Omental fat pad (tissue), 3 donors: ENCODE measurements at regions not wholly inside any gene's neighbourhood (a gene's known extent, or its start where the extent isn't known, plus 50 kb on each side); places are given as distances from the start of the nearest gene placed in this dataset.
"Not testable (repeated sequence)": the region's sequence is repeated elsewhere in the genome, so short reads cannot be mapped to it uniquely, and the experiment has no call there.

Source experiments
- ATAC-seq: fragments of 150-250 bp; one replicate; pipeline ENCODE4 v1.9.1; 2016; ENCODE audit warnings: mild to moderate bottlenecking, moderate library complexity; ENCODE audit not compliant: low FRiP score
- DNase-seq: peaks from one replicate; pipeline ENCODE4 v3.0.0-alpha.2; 2019; ENCODE audit warnings: low spot score
- TF ChIP-seq, protein P1 (sequence below), 3 donors: fragments of 450-650 bp; IDR thresholded peaks; one replicate each; pipeline ENCODE4 v1.5.1; 2016 to 2017; ENCODE audit warnings: antibody characterized with exemption in 3 of 3, mild to moderate bottlenecking in 3 of 3, moderate library complexity in 2 of 3

DNA sequence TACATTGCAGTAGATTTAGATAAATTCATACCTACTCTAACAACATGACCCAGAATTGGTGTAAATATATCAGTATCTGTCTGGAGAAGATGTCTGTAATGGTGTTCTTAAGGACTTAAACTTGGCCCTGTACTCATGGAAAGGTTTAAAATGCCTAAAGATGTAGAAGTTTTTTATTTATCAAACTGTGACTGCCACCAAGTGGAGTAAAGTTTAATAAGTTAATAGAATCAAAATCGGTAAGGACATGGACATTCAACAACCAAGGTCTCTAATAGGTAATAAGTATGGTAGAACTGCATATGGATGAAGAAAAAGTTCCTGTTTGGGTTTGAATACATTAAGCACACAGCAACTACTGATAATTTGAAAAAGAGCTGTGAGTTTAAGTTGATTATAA lies 474.0 kb upstream of the NDST3 start:
- no peak for DNase-seq
- ATAC-seq, result no peak

DNA sequence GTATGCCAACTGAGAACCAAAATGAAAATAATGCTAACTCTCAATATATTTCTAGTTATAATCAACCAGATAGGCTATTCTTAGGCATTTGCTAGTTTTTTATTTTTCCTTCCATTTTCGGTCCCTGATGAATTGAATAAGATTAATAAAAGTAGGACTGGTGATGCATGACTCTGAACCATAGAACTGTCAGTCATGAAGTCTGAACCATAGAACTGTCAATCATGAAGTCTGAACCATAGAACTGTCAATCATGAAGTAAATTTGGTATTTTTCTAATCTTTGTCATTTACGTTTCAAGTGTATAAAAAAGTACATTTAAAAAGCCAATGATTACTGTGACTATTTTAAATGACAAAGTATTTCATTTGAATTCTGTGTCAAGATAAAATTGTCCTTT lies 460.2 kb upstream of the NDST3 start:
- no peak for DNase-seq
- no peak for ATAC-seq
- TF ChIP-seq, protein P1, sequence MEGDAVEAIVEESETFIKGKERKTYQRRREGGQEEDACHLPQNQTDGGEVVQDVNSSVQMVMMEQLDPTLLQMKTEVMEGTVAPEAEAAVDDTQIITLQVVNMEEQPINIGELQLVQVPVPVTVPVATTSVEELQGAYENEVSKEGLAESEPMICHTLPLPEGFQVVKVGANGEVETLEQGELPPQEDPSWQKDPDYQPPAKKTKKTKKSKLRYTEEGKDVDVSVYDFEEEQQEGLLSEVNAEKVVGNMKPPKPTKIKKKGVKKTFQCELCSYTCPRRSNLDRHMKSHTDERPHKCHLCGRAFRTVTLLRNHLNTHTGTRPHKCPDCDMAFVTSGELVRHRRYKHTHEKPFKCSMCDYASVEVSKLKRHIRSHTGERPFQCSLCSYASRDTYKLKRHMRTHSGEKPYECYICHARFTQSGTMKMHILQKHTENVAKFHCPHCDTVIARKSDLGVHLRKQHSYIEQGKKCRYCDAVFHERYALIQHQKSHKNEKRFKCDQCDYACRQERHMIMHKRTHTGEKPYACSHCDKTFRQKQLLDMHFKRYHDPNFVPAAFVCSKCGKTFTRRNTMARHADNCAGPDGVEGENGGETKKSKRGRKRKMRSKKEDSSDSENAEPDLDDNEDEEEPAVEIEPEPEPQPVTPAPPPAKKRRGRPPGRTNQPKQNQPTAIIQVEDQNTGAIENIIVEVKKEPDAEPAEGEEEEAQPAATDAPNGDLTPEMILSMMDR (IDR thresholded peaks at IDR 0.05), result no peak

More for the DNA sequence above, 474.0 kb upstream of the NDST3 start:
- TF ChIP-seq, protein P1 (IDR thresholded peaks at IDR 0.05), result no peak

DNA sequence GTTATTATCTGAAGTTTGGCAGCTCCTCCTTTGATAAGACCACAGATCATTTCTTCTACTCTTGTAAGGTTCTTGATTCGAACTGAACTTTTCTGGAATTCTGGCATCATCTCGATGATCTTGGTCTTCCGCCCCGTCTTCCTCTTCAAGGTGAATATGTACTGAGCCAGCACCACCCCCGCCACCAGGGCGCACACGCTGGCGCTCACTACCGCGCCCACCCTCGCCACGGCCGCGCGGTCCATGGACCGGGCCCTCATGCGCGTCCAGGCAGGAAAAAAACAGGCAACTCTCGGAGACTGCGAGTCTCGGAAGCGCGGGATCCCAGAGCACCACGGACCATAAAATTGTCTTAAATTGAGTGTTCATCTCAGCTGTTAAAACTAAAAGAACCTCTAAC lies 458.4 kb upstream of the NDST3 start:
- ATAC-seq, result no peak
- no peak for DNase-seq
- TF ChIP-seq, protein P1 (IDR thresholded peaks at IDR 0.05), result no peak

DNA sequence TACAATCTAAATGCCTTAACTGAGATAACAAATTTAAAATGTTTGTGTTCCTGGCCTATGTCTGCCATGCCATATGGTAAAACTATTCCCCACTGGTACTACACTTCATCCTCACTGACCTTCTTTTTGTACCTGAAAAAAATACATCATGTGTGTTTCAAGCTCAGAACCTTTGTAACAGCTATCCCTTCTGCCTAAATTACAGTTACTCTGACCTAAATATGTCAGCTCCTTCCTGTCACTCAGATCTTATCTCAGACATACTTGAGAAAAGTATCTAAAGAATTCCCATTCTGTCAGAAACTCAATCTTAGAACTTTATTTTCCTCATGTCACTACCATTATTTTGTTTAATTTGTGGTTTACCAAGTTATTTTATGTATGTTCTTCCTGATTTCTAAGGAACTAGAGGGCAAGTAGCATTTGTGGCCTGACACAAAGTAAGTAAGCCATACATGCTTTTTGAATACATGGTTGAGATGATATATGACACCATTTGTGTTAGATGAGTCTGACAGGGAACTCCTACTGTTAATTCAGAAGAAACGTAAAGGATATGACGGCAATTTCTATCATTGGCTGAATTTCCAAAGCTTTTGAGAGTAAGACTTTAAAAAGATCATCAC lies 456.5 kb upstream of the NDST3 start:
- TF ChIP-seq, protein P1 (IDR thresholded peaks at IDR 0.05), result no peak
- DNase-seq (no peak), ATAC-seq (no peak)

DNA sequence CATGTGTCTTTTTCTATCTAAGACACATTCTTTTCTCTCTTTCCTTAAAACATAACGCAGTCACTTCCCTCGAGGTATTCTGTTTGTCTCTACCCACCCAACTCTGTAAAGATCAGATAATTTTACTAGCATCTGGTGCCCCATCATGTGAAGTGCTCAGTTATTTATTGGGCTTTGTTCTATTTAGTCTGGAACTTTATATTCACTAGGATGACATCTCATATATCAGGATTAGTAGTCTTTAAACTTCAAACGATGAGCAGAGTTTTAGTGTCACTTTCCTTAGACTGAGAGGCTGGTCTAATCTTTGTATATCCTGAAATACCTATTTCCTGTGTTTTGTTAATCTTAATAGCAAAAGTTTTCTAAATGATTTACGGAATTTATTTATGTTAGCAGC lies 445.5 kb upstream of the NDST3 start:
- TF ChIP-seq, protein P1 (IDR thresholded peaks at IDR 0.05), result no peak
- no peak for ATAC-seq
- DNase-seq, result no peak

DNA sequence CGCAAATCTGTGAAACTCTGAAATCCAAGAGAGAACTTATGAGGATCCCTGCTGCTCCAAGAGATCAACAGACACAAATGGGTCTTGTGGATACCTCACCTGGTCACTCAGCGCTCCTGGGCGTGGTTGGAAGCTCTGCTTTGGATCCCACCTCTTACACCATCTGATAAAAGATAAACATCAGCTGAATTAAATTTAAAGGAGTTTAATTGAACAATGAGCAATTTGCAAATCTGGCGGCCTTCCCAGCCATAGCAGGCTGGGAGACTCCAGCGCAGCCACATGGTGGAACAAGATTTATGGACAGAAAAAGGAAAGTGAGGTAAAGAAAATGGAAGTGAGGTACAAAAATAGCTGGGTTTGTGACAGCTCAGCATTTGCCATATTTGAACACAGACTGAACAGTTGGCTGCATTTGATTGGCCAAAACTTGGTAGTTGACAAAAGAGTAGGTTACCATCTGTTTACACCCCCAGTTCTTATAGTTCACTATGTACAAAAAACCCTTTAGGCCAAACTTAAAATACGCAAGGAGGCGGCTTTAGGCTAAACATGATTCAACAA lies 437.3 kb upstream of the NDST3 start:
- no peak for DNase-seq
- TF ChIP-seq, protein P1 (IDR thresholded peaks at IDR 0.05), result no peak
- no peak for ATAC-seq

DNA sequence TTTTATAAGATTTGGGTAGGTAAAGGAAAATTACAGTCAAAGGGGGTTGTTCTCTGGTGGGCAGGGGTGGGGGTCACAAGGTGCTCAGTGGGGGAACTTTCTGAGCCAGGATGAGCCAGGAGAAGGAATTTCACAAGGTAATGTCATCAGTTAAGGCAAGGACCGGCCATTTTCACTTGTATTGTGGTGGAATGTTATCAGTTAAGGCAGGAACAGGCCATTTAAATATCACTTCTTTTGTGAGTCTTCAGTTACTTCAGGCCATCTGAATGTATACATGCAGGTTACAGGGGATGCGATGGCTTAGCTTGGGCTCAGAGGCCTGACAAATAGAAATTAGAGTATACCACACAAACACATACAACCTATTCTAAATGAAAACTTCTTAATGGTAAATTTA lies 434.9 kb upstream of the NDST3 start:
- not testable (repeated sequence) for ATAC-seq, DNase-seq

DNA sequence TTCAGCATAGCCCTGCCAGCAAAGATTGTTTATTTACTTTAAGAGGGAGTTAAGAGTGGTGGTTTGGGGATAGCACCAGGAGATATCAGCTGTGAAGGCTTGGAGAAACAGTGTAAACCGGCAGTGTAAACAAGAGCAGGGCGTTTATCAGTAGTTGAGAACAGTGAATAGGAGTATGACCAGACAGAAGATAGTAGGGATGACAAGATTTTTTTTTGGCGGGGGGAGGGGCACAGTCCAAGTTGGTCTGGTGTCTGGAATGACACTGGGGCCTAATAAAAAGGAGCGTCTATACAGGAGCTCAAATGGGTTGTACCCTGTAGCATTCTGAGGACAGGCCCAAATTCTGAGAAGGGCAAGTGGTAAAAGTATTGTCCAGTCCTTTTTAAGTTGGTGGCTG lies 433.4 kb upstream of the NDST3 start:
- ATAC-seq, DNase-seq: not testable (repeated sequence)
